CD4-positive, alpha-beta T cell (primary cell): ENCODE measurements at regions not wholly inside any gene's neighbourhood (a gene's known extent, or its start where the extent isn't known, plus 50 kb on each side); places are given as distances from the start of the nearest gene placed in this dataset.

ENCODE experiments used
- ATAC-seq: fragments of 200-7000 bp; cut with Tn5 transposase; one replicate; pipeline ENCODE4 v1.10.0; 2022; ENCODE audit warnings: mild to moderate bottlenecking; ENCODE audit not compliant: poor library complexity
- CTCF ChIA-PET: fragments of 350-600 bp; sonication (Branson Sonifier 250); formaldehyde crosslinking; loops from one replicate; lab custom pipeline; 2021; ENCODE audit warnings: antibody characterized with exemption, inconsistent platforms; lab: Charles Lee
- POLR2A ChIA-PET: fragments of 350-600 bp; sonication (Branson Sonifier 250); formaldehyde crosslinking; loops from one replicate; lab custom pipeline; 2021; ENCODE audit warnings: antibody characterized with exemption, inconsistent platforms; lab: Charles Lee
- DNase-seq, 14 experiments: peaks; one replicate each; pipeline ENCODE4 v3.0.0-alpha.2; 2013 to 2020; ENCODE audit warnings: mixed read lengths in 2 of 14
- H3K27ac ChIP-seq, 2 donors: one replicate each; pipeline versions ENCODE4 v1.5.1 to v1.7.0; 2013; ENCODE audit warnings: low read length in 2 of 2, low read depth in 1 of 2, mild to moderate bottlenecking in 1 of 2
- H3K27me3 ChIP-seq, 2 experiments: 1 replicate in 1 of 2; 2 replicates in 1 of 2; pipeline versions ENCODE4 v1.6.1 to v1.7.0; 2013; ENCODE audit warnings: low read length in 2 of 2, control low read depth in 1 of 2, mild to moderate bottlenecking in 1 of 2, moderate library complexity in 1 of 2; ENCODE audit not compliant: insufficient read depth in 2 of 2, control insufficient read depth in 1 of 2
- H3K36me3 ChIP-seq: one replicate; pipeline ENCODE4 v1.6.1; 2013; ENCODE audit warnings: low read length, control low read depth; ENCODE audit not compliant: insufficient read depth
- H3K4me1 ChIP-seq: one replicate; pipeline ENCODE4 v1.6.1; 2013; ENCODE audit warnings: low read length, control low read depth; ENCODE audit not compliant: insufficient read depth
- H3K4me3 ChIP-seq: one replicate; pipeline ENCODE4 v1.5.1; 2013; ENCODE audit warnings: mild to moderate bottlenecking, low read length, moderate library complexity
- H3K9me3 ChIP-seq, 2 experiments: 1 replicate in 1 of 2; 2 replicates in 1 of 2; pipeline versions ENCODE4 v1.6.1 to v1.7.0; 2013; ENCODE audit warnings: low read length in 2 of 2, mild to moderate bottlenecking in 2 of 2, control low read depth in 1 of 2, moderate library complexity in 1 of 2; ENCODE audit not compliant: control insufficient read depth in 1 of 2, insufficient read depth in 1 of 2
- H3K27ac Mint-ChIP-seq: one replicate; pipeline ENCODE4 v1.8.0; 2020; ENCODE audit warnings: mixed read lengths
- H3K27me3 Mint-ChIP-seq: one replicate; pipeline ENCODE4 v1.8.0; 2021; ENCODE audit warnings: mixed read lengths
- H3K36me3 Mint-ChIP-seq: one replicate; pipeline ENCODE4 v1.8.0; 2021; ENCODE audit warnings: low read depth, mixed read lengths
- H3K4me1 Mint-ChIP-seq: one replicate; pipeline ENCODE4 v1.8.0; 2021; ENCODE audit warnings: low read depth, mixed read lengths
- H3K4me3 Mint-ChIP-seq: one replicate; pipeline ENCODE4 v1.8.0; 2020; ENCODE audit warnings: mild to moderate bottlenecking, mixed read lengths
- H3K9me3 Mint-ChIP-seq: one replicate; pipeline ENCODE4 v1.8.0; 2020; ENCODE audit warnings: mixed read lengths
- CTCF ChIP-seq: fragments of 200-600 bp; IDR thresholded peaks from one replicate; pipeline ENCODE4 v1.8.0; 2022; ENCODE audit warnings: antibody characterized with exemption, mild to moderate bottlenecking
- intact Hi-C, 2 experiments: fragments of 100-400 bp; cut with DNase I in 1 of 2; cut with micrococcal nuclease in 1 of 2; formaldehyde crosslinking; loops; one replicate each; pipeline versions ENCODE4 v1.15.1 to v1.9.0; 2023 to 2025; cut with DNase I, micrococcal nuclease

GRCh38 chr9:13790055-13790454 is 510.6 kb upstream of the MPDZ start:
- Mint-ChIP-seq H3K4me1 (no peaks in the 10 kb centered on the region), H3K27me3 (no peaks in the 10 kb centered on the region), H3K9me3 (peaks cover 4% of the 10 kb centered on the region), H3K4me3 (no peak overlapping the region), H3K36me3 (no peaks in the 10 kb centered on the region), H3K27ac (no peak overlapping the region)
- DNase-seq (no peak), ATAC-seq (no peak)
- Histone ChIP-seq H3K36me3 (no peaks in the 10 kb centered on the region), H3K4me1 (no peaks in the 10 kb centered on the region), H3K9me3 (peaks cover 0 to 13% of the 10 kb centered on the region in 2 experiments), H3K4me3 (no peak overlapping the region), H3K27me3 (no peaks in the 10 kb centered on the region), H3K27ac (no peak overlapping the region)
- CTCF ChIA-PET, result no interaction called here
- intact Hi-C loops, result no loop called here
- no peak for TF ChIP-seq CTCF
- POLR2A ChIA-PET, result no interaction called here

- ATAC-seq, result no peak
- H3K4me1 ChIP-seq, result no peaks in the 10 kb centered on the region
- Mint-ChIP-seq H3K36me3 (no peaks in the 10 kb centered on the region), H3K4me1 (no peaks in the 10 kb centered on the region), H3K9me3 (no peaks in the 10 kb centered on the region), H3K27ac (no peak overlapping the region), H3K27me3 (no peaks in the 10 kb centered on the region), H3K4me3 (no peak overlapping the region)
- DNase-seq, result no peak
- no peak overlapping the region for H3K4me3 ChIP-seq
- peaks cover 0 to 13% of the 10 kb centered on the region in 2 experiments for H3K9me3 ChIP-seq
- POLR2A ChIA-PET, result no interaction called here
- TF ChIP-seq CTCF, result no peak
- intact Hi-C loops, result no loop called here
- no peaks in the 10 kb centered on the region for H3K36me3 ChIP-seq
- no peak overlapping the region for H3K27ac ChIP-seq
- H3K27me3 ChIP-seq, result no peaks in the 10 kb centered on the region
- CTCF ChIA-PET, result no interaction called here
These were observed 507.8 kb upstream of the MPDZ start for GRCh38 chr9:13787234-13787833.

- DNase-seq, result no peak
- Mint-ChIP-seq H3K9me3 (no peaks in the 10 kb centered on the region), H3K27me3 (no peaks in the 10 kb centered on the region), H3K4me3 (no peak overlapping the region), H3K27ac (no peak overlapping the region), H3K4me1 (no peaks in the 10 kb centered on the region), H3K36me3 (no peaks in the 10 kb centered on the region)
- no peak for TF ChIP-seq CTCF
- Histone ChIP-seq H3K36me3 (no peaks in the 10 kb centered on the region), H3K4me3 (no peak overlapping the region), H3K27me3 (no peaks in the 10 kb centered on the region), H3K27ac (no peak overlapping the region), H3K4me1 (no peaks in the 10 kb centered on the region), H3K9me3 (peaks cover 0 to 7% of the 10 kb centered on the region in 2 experiments)
- POLR2A ChIA-PET, result no interaction called here
- CTCF ChIA-PET, result no interaction called here
- ATAC-seq, result no peak
- intact Hi-C loops, result no loop called here
These were observed 507.2 kb upstream of the MPDZ start for GRCh38 chr9:13786711-13787110.
